Neural progenitor cell (in vitro differentiated cells): ENCODE measurements at regions not wholly inside any gene's neighbourhood (a gene's known extent, or its start where the extent isn't known, plus 50 kb on each side); places are given as distances from the start of the nearest gene placed in this dataset.

Source experiments
- DNase-seq: peaks from one replicate; pipeline ENCODE4 v3.0.0-alpha.2; 2016; ENCODE audit warnings: low spot score
- H2AFZ ChIP-seq: fragments of 200-600 bp; sonication (generic); replicated peaks from 2 replicates; pipeline ENCODE4 v1.6.1; 2016; ENCODE audit warnings: antibody characterized with exemption
- H3F3A ChIP-seq: fragments of 200-600 bp; sonication (generic); 2 replicates; pipeline ENCODE4 v1.6.1; 2016; ENCODE audit warnings: antibody characterized with exemption, low read depth
- H3K27ac ChIP-seq: fragments of 200-600 bp; sonication (generic); 2 replicates; pipeline ENCODE4 v1.5.1; 2016; ENCODE audit warnings: mild to moderate bottlenecking
- H3K27me3 ChIP-seq: fragments of 200-600 bp; sonication (generic); 2 replicates; pipeline ENCODE4 v1.6.1; 2016; ENCODE audit warnings: mild to moderate bottlenecking, moderate library complexity
- H3K36me3 ChIP-seq: fragments of 200-600 bp; sonication (generic); 2 replicates; pipeline ENCODE4 v1.5.1; 2016
- H3K4me1 ChIP-seq: fragments of 200-600 bp; sonication (generic); 2 replicates; pipeline ENCODE4 v1.6.1; 2016; ENCODE audit warnings: mixed run types
- H3K4me2 ChIP-seq: fragments of 200-600 bp; sonication (generic); 2 replicates; pipeline ENCODE4 v1.6.1; 2016
- H3K4me3 ChIP-seq: fragments of 200-600 bp; sonication (generic); 2 replicates; pipeline ENCODE4 v1.5.1; 2016
- H3K79me2 ChIP-seq: fragments of 200-600 bp; sonication (generic); 2 replicates; pipeline ENCODE4 v1.6.1; 2016; ENCODE audit warnings: low read depth
- H3K9ac ChIP-seq: fragments of 200-600 bp; sonication (generic); 2 replicates; pipeline ENCODE4 v1.6.1; 2016
- H3K9me3 ChIP-seq: fragments of 200-600 bp; sonication (generic); 2 replicates; pipeline ENCODE4 v1.5.1; 2016; ENCODE audit warnings: low read depth
- H4K20me1 ChIP-seq: fragments of 200-600 bp; sonication (generic); 2 replicates; pipeline ENCODE4 v1.6.1; 2016; ENCODE audit warnings: low read depth
- H3K27ac Mint-ChIP-seq: 3 replicates; pipeline ENCODE4 v1.8.0; 2021; ENCODE audit warnings: mixed read lengths
- H3K27me3 Mint-ChIP-seq: 2 replicates; pipeline ENCODE4 v1.8.0; 2022; ENCODE audit warnings: low read depth, mild to moderate bottlenecking, inconsistent platforms, moderate library complexity, mixed read lengths; ENCODE audit not compliant: insufficient read depth
- H3K36me3 Mint-ChIP-seq: 3 replicates; pipeline ENCODE4 v1.8.0; 2021; ENCODE audit warnings: mixed read lengths
- H3K4me1 Mint-ChIP-seq: 3 replicates; pipeline ENCODE4 v1.8.0; 2021; ENCODE audit warnings: mixed read lengths
- H3K4me3 Mint-ChIP-seq: 3 replicates; pipeline ENCODE4 v1.8.0; 2021; ENCODE audit warnings: mild to moderate bottlenecking, moderate library complexity, mixed read lengths
- H3K9me3 Mint-ChIP-seq: 3 replicates; pipeline ENCODE4 v1.8.0; 2020; ENCODE audit warnings: mixed read lengths
- CTCF ChIP-seq: fragments of 200-600 bp; sonication (generic); IDR thresholded peaks from 2 replicates; pipeline ENCODE4 v1.5.1; 2017; ENCODE audit warnings: antibody characterized with exemption, mild to moderate bottlenecking
- EZH2 ChIP-seq: fragments of 200-600 bp; sonication (generic); IDR thresholded peaks from 2 replicates; pipeline ENCODE4 v1.6.1; 2017; ENCODE audit warnings: antibody characterized with exemption, mild to moderate bottlenecking, moderate library complexity
- EZH2phosphoT487 ChIP-seq: fragments of 200-600 bp; sonication (generic); IDR thresholded peaks from 2 replicates; pipeline ENCODE4 v1.6.1; 2017; ENCODE audit warnings: antibody characterized with exemption

DNA sequence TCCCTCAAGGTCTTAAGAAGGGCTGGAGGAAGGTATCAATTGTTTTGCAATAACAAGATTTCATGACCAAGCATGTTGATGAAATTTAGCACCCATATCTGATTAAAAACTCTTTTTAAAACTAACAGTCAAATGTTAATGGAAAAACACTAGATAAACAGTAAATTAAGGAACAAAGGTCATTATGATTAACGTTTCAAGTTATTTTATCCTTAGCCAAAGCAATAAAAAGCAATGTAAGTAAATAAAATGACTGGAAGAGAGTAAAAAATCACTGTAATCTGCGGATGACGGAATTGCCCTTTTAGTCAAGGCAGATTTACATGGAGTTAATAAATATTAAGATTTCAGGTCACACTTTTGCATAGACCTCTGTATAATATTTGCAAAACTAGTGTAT is 179.5 kb upstream of the KLF6 start:
- no peak overlapping the region for H3K4me3 ChIP-seq
- no peaks in the 10 kb centered on the region for H3K79me2 ChIP-seq
- no peaks in the 10 kb centered on the region for H3K36me3 Mint-ChIP-seq
- TF ChIP-seq CTCF = no peak
- TF ChIP-seq EZH2phosphoT487 = no peak
- no peak for TF ChIP-seq EZH2
- no peak for DNase-seq
- no peak overlapping the region for H3K27ac Mint-ChIP-seq
- H3K9me3 Mint-ChIP-seq = peaks cover 2% of the 10 kb centered on the region
- peaks cover 15% of the 10 kb centered on the region for H3K4me1 ChIP-seq
- H3K27ac ChIP-seq = no peak overlapping the region
- H3K4me2 ChIP-seq = no peak overlapping the region
- no peak overlapping the region for H3K4me3 Mint-ChIP-seq
- no peaks in the 10 kb centered on the region for H3K9me3 ChIP-seq
- no peaks in the 10 kb centered on the region for H3F3A ChIP-seq
- no peaks in the 10 kb centered on the region for H4K20me1 ChIP-seq
- H3K4me1 Mint-ChIP-seq = peaks cover 18% of the 10 kb centered on the region
- no peaks in the 10 kb centered on the region for H3K36me3 ChIP-seq
- no peak overlapping the region for H3K9ac ChIP-seq
- no peaks in the 10 kb centered on the region for H3K27me3 ChIP-seq
- H2AFZ ChIP-seq = no peak overlapping the region
- peaks cover 2% of the 10 kb centered on the region for H3K27me3 Mint-ChIP-seq

GRCh38 chr10:3963191-3963673 is 178.2 kb upstream of the KLF6 start:
- Mint-ChIP-seq H3K36me3 (no peaks in the 10 kb centered on the region), H3K27ac (no peak overlapping the region), H3K4me1 (peaks cover 23% of the 10 kb centered on the region), H3K27me3 (peaks cover 2% of the 10 kb centered on the region), H3K4me3 (no peak overlapping the region), H3K9me3 (no peaks in the 10 kb centered on the region)
- Histone ChIP-seq H3K79me2 (no peaks in the 10 kb centered on the region), H3F3A (no peaks in the 10 kb centered on the region), H4K20me1 (no peaks in the 10 kb centered on the region), H3K27me3 (no peaks in the 10 kb centered on the region), H3K9ac (no peak overlapping the region), H3K9me3 (no peaks in the 10 kb centered on the region), H3K36me3 (no peaks in the 10 kb centered on the region), H3K4me1 (peaks cover 16% of the 10 kb centered on the region), H3K27ac (no peak overlapping the region), H2AFZ (no peak overlapping the region), H3K4me3 (no peak overlapping the region), H3K4me2 (no peak overlapping the region)
- TF ChIP-seq CTCF = no peak
- TF ChIP-seq EZH2 = no peak
- TF ChIP-seq EZH2phosphoT487 = no peak
- no peak for DNase-seq

DNA sequence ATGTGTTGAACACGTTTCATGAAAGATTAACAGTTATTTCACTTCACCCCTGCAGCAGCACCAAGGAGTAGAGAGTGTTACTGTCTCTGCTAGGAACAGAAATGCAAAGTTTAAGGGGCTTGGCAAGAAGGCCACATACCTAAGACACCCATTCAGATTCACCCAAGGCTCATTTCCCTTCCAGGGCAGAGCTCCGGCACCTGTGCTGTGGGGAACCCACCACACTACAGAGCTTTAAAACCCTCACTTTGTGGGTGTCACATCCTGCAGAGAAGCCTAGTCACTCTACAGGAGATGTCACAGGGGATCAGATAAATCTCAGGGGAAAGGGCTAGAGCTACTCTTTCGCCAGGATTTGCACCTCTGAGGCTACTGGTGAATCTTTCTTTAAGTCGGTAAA is 176.1 kb upstream of the KLF6 start:
- no peak overlapping the region for H3K27ac ChIP-seq
- Mint-ChIP-seq H3K4me1 (peaks cover 39% of the 10 kb centered on the region), H3K4me3 (no peak overlapping the region), H3K27me3 (peaks cover 2% of the 10 kb centered on the region), H3K27ac (no peak overlapping the region), H3K9me3 (no peaks in the 10 kb centered on the region), H3K36me3 (no peaks in the 10 kb centered on the region)
- no peak overlapping the region for H3K4me3 ChIP-seq
- peaks cover 4% of the 10 kb centered on the region for H3F3A ChIP-seq
- H2AFZ ChIP-seq = no peak overlapping the region
- H3K27me3 ChIP-seq = no peaks in the 10 kb centered on the region
- H3K4me2 ChIP-seq = no peak overlapping the region
- H3K9me3 ChIP-seq = no peaks in the 10 kb centered on the region
- no peaks in the 10 kb centered on the region for H3K79me2 ChIP-seq
- no peak overlapping the region for H3K9ac ChIP-seq
- peaks cover 20% of the 10 kb centered on the region for H3K4me1 ChIP-seq
- no peaks in the 10 kb centered on the region for H4K20me1 ChIP-seq
- no peaks in the 10 kb centered on the region for H3K36me3 ChIP-seq
- TF ChIP-seq CTCF (no peak), EZH2phosphoT487 (no peak), EZH2 (no peak)
- DNase-seq = no peak
